OCI-LY7 (cell line): ENCODE measurements at regions not wholly inside any gene's neighbourhood (a gene's known extent, or its start where the extent isn't known, plus 50 kb on each side); places are given as distances from the start of the nearest gene placed in this dataset.

Source experiments
- CTCF ChIP-seq: fragments of 200-600 bp; sonication (generic); conservative IDR thresholded peaks from 2 replicates; pipeline ENCODE4 v1.5.1; 2014; ENCODE audit warnings: mild to moderate bottlenecking, antibody characterized with exemption, low read length, moderate library complexity, mixed read lengths
- EZH2phosphoT487 ChIP-seq: fragments of 200-600 bp; sonication (generic); IDR thresholded peaks from 2 replicates; pipeline ENCODE4 v1.6.1; 2018; ENCODE audit warnings: low read depth, borderline replicate concordance, mild to moderate bottlenecking, mixed run types, antibody characterized with exemption, low read length, moderate library complexity, mixed read lengths

- TF ChIP-seq CTCF (no peak), EZH2phosphoT487 (no peak)
Observed at GRCh38 chr4:159689526-159689925, 586.6 kb downstream of the RAPGEF2 start.
